GM23338 (cell line): ENCODE measurements at regions not wholly inside any gene's neighbourhood (a gene's known extent, or its start where the extent isn't known, plus 50 kb on each side); places are given as distances from the start of the nearest gene placed in this dataset.
"Not testable (repeated sequence)": the region's sequence is repeated elsewhere in the genome, so short reads cannot be mapped to it uniquely, and the experiment has no call there.

Experiments used
- ATAC-seq: fragments of 200-7000 bp; cut with Tn5 transposase; 3 replicates; pipeline ENCODE4 v1.9.1; 2020
- DNase-seq: peaks from one replicate; pipeline ENCODE4 v3.0.0-alpha.2; 2015; ENCODE audit warnings: low spot score
- H2AFZ ChIP-seq: fragments of 200-600 bp; sonication (generic); 2 replicates; pipeline ENCODE4 v1.8.0; 2016; ENCODE audit warnings: antibody characterized with exemption, mild to moderate bottlenecking, moderate library complexity
- H3F3A ChIP-seq: fragments of 200-600 bp; sonication (generic); replicated peaks from 2 replicates; pipeline ENCODE4 v1.8.0; 2017; ENCODE audit warnings: antibody characterized with exemption, mixed run types, low read depth
- H3K27ac ChIP-seq: fragments of 200-600 bp; sonication (generic); 2 replicates; pipeline ENCODE4 v1.6.1; 2016; ENCODE audit warnings: low read depth
- H3K27me3 ChIP-seq: fragments of 200-600 bp; sonication (generic); 2 replicates; pipeline ENCODE4 v1.8.0; 2016; ENCODE audit warnings: mild to moderate bottlenecking, mixed run types, moderate library complexity; ENCODE audit not compliant: insufficient read depth
- H3K36me3 ChIP-seq: fragments of 200-600 bp; sonication (generic); 2 replicates; pipeline ENCODE4 v1.8.0; 2016; ENCODE audit warnings: mild to moderate bottlenecking; ENCODE audit not compliant: insufficient read depth
- H3K4me1 ChIP-seq: fragments of 200-600 bp; sonication (generic); 2 replicates; pipeline ENCODE4 v1.8.0; 2016; ENCODE audit warnings: mild to moderate bottlenecking, moderate library complexity; ENCODE audit not compliant: insufficient read depth
- H3K4me2 ChIP-seq: fragments of 200-600 bp; sonication (generic); 2 replicates; pipeline ENCODE4 v1.7.1; 2017; ENCODE audit warnings: mixed run types
- H3K4me3 ChIP-seq: fragments of 200-600 bp; sonication (generic); 2 replicates; pipeline ENCODE4 v1.6.1; 2016; ENCODE audit warnings: mixed run types
- H3K79me2 ChIP-seq: fragments of 200-600 bp; sonication (generic); replicated peaks from 2 replicates; pipeline ENCODE4 v1.8.0; 2017; ENCODE audit warnings: mild to moderate bottlenecking; ENCODE audit not compliant: insufficient read depth
- H3K9me2 ChIP-seq: fragments of 200-600 bp; sonication (generic); 2 replicates; pipeline ENCODE4 v1.8.0; 2017; ENCODE audit not compliant: insufficient read depth
- H4K20me1 ChIP-seq: fragments of 200-600 bp; sonication (generic); replicated peaks from 2 replicates; pipeline ENCODE4 v1.8.0; 2017; ENCODE audit warnings: mild to moderate bottlenecking; ENCODE audit not compliant: insufficient read depth
- H3K27ac Mint-ChIP-seq: 2 replicates; pipeline ENCODE4 v1.8.0; 2020; ENCODE audit warnings: inconsistent platforms, mild to moderate bottlenecking, moderate library complexity, mixed read lengths
- H3K27me3 Mint-ChIP-seq: 3 replicates; pipeline ENCODE4 v1.8.0; 2022; ENCODE audit warnings: low read depth, mild to moderate bottlenecking, moderate library complexity, mixed read lengths, inconsistent platforms; ENCODE audit not compliant: insufficient read depth, poor library complexity
- H3K36me3 Mint-ChIP-seq: 3 replicates; pipeline ENCODE4 v1.8.0; 2021; ENCODE audit warnings: low read depth, mild to moderate bottlenecking, inconsistent platforms, moderate library complexity, mixed read lengths
- H3K4me1 Mint-ChIP-seq: 3 replicates; pipeline ENCODE4 v1.8.0; 2020; ENCODE audit warnings: mild to moderate bottlenecking, inconsistent platforms, mixed read lengths
- H3K4me3 Mint-ChIP-seq: 3 replicates; pipeline ENCODE4 v1.8.0; 2021; ENCODE audit warnings: moderate library complexity, mild to moderate bottlenecking, inconsistent platforms, mixed read lengths
- H3K9me3 Mint-ChIP-seq: 3 replicates; pipeline ENCODE4 v1.8.0; 2020; ENCODE audit warnings: moderate library complexity, mild to moderate bottlenecking, inconsistent platforms, mixed read lengths
- EZH2phosphoT487 ChIP-seq: fragments of 200-600 bp; sonication (generic); IDR thresholded peaks from one replicate; pipeline ENCODE4 v1.8.1; 2018; ENCODE audit warnings: antibody characterized with exemption; ENCODE audit not compliant: unreplicated experiment
- TF ChIP-seq, protein P1 (sequence below): fragments of 250-450 bp; sonication (Bioruptor Pico); IDR thresholded peaks from 2 replicates; pipeline ENCODE4 v1.5.0; 2020; ENCODE audit warnings: mild to moderate bottlenecking, moderate library complexity
- TF ChIP-seq, protein P2 (sequence below): IDR thresholded peaks from one replicate; pipeline ENCODE4 v1.6.1; 2018; ENCODE audit warnings: antibody characterized with exemption; ENCODE audit not compliant: unreplicated experiment

DNA sequence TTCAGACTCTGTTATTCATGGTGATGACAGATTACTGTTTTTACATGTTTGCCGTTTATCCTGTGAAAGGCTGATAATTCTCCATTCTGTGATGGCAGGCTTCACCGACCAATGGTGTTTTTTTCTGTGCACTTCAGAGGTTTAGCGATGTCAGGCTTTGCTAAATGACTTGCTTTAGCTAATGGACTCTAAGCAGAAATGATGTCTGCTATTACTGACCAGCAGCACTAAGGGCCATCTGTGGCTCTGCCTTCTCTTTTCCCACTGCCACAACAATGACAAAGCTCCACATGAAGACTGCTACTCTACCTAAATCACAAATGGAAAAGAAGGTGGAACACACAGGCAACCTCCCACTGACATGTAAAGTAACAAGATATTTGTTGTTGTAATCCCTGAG is 68.4 kb upstream of the ALB start (continued):
- TF ChIP-seq, protein P1, sequence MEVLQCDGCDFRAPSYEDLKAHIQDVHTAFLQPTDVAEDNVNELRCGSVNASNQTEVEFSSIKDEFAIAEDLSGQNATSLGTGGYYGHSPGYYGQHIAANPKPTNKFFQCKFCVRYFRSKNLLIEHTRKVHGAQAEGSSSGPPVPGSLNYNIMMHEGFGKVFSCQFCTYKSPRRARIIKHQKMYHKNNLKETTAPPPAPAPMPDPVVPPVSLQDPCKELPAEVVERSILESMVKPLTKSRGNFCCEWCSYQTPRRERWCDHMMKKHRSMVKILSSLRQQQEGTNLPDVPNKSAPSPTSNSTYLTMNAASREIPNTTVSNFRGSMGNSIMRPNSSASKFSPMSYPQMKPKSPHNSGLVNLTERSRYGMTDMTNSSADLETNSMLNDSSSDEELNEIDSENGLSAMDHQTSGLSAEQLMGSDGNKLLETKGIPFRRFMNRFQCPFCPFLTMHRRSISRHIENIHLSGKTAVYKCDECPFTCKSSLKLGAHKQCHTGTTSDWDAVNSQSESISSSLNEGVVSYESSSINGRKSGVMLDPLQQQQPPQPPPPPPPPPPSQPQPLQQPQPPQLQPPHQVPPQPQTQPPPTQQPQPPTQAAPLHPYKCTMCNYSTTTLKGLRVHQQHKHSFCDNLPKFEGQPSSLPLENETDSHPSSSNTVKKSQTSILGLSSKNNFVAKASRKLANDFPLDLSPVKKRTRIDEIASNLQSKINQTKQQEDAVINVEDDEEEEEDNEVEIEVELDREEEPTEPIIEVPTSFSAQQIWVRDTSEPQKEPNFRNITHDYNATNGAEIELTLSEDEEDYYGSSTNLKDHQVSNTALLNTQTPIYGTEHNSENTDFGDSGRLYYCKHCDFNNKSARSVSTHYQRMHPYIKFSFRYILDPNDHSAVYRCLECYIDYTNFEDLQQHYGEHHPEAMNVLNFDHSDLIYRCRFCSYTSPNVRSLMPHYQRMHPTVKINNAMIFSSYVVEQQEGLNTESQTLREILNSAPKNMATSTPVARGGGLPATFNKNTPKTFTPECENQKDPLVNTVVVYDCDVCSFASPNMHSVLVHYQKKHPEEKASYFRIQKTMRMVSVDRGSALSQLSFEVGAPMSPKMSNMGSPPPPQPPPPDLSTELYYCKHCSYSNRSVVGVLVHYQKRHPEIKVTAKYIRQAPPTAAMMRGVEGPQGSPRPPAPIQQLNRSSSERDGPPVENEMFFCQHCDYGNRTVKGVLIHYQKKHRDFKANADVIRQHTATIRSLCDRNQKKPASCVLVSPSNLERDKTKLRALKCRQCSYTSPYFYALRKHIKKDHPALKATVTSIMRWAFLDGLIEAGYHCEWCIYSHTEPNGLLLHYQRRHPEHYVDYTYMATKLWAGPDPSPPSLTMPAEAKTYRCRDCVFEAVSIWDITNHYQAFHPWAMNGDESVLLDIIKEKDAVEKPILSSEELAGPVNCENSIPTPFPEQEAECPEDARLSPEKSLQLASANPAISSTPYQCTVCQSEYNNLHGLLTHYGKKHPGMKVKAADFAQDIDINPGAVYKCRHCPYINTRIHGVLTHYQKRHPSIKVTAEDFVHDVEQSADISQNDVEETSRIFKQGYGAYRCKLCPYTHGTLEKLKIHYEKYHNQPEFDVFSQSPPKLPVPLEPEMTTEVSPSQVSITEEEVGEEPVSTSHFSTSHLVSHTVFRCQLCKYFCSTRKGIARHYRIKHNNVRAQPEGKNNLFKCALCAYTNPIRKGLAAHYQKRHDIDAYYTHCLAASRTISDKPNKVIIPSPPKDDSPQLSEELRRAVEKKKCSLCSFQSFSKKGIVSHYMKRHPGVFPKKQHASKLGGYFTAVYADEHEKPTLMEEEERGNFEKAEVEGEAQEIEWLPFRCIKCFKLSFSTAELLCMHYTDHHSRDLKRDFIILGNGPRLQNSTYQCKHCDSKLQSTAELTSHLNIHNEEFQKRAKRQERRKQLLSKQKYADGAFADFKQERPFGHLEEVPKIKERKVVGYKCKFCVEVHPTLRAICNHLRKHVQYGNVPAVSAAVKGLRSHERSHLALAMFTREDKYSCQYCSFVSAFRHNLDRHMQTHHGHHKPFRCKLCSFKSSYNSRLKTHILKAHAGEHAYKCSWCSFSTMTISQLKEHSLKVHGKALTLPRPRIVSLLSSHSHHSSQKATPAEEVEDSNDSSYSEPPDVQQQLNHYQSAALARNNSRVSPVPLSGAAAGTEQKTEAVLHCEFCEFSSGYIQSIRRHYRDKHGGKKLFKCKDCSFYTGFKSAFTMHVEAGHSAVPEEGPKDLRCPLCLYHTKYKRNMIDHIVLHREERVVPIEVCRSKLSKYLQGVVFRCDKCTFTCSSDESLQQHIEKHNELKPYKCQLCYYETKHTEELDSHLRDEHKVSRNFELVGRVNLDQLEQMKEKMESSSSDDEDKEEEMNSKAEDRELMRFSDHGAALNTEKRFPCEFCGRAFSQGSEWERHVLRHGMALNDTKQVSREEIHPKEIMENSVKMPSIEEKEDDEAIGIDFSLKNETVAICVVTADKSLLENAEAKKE (CRISPR knock-in tag): no peak
- no peak for TF ChIP-seq EZH2phosphoT487

DNA sequence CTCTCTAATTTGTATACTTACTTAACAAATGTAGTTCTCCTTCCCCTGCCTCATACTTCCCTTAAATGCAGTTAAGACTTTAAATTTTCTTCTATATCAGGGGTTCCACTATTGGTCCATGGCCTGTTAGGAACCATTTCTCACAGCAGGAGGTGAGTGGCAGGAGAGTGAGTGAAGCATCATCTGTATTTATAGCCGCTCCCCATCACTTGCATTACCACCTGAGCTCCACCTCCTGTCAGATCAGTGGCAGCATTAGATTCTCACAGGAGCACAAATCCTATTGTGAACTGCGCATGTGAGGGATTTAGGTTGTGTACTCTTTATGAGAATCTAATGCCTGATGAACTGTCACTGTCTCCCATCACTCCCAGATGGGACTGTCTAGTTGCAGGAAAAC is 72.1 kb upstream of the ALB start:
- ATAC-seq, H3K36me3 Mint-ChIP-seq, H2AFZ ChIP-seq, H3K4me1 ChIP-seq, H4K20me1 ChIP-seq, H3K4me2 ChIP-seq, DNase-seq, H3K4me3 ChIP-seq, H3K27ac ChIP-seq, H3K9me2 ChIP-seq, H3K79me2 ChIP-seq, H3K9me3 Mint-ChIP-seq, H3K36me3 ChIP-seq, H3K4me3 Mint-ChIP-seq, H3F3A ChIP-seq, H3K27me3 Mint-ChIP-seq, H3K27me3 ChIP-seq, H3K4me1 Mint-ChIP-seq, H3K27ac Mint-ChIP-seq: not testable (repeated sequence)

DNA sequence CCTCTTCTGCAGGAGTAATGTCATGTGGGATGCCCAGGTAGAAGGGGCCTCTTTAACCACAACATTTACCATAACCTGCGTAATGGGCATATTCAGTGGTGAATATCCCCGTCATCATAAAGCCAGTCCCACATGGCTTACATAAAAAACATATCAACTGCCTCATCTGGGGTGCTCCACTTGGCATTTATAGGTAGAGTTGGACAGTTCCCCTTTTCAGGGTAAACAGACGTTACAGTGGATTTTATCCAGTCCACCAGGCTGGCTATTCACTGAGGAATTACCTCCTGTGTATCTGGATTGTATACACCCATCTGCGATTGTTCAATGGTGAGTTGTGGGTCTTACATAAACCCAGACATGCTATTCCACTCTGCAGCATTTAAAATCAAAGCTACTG is 70.7 kb upstream of the ANKRD17 start:
- Histone ChIP-seq H3K4me1 (no peaks in the 10 kb centered on the region), H3K4me2 (no peak overlapping the region), H3K79me2 (no peaks in the 10 kb centered on the region), H3K27me3 (no peaks in the 10 kb centered on the region), H3K4me3 (no peak overlapping the region), H3F3A (no peaks in the 10 kb centered on the region), H2AFZ (no peak overlapping the region), H3K9me2 (no peaks in the 10 kb centered on the region), H3K36me3 (no peaks in the 10 kb centered on the region), H4K20me1 (no peaks in the 10 kb centered on the region), H3K27ac (no peak overlapping the region)
- H3K9me3 Mint-ChIP-seq: peaks cover 13% of the 10 kb centered on the region
- H3K27ac Mint-ChIP-seq: no peak overlapping the region
- H3K36me3 Mint-ChIP-seq: peaks cover 10% of the 10 kb centered on the region; the same call in 2 of the 3 replicates
- no peaks in the 10 kb centered on the region for H3K4me1 Mint-ChIP-seq
- ATAC-seq (no peak), DNase-seq (no peak)
- H3K27me3 Mint-ChIP-seq: no peaks in the 10 kb centered on the region
- H3K4me3 Mint-ChIP-seq: no peak overlapping the region
- TF ChIP-seq, protein P2, sequence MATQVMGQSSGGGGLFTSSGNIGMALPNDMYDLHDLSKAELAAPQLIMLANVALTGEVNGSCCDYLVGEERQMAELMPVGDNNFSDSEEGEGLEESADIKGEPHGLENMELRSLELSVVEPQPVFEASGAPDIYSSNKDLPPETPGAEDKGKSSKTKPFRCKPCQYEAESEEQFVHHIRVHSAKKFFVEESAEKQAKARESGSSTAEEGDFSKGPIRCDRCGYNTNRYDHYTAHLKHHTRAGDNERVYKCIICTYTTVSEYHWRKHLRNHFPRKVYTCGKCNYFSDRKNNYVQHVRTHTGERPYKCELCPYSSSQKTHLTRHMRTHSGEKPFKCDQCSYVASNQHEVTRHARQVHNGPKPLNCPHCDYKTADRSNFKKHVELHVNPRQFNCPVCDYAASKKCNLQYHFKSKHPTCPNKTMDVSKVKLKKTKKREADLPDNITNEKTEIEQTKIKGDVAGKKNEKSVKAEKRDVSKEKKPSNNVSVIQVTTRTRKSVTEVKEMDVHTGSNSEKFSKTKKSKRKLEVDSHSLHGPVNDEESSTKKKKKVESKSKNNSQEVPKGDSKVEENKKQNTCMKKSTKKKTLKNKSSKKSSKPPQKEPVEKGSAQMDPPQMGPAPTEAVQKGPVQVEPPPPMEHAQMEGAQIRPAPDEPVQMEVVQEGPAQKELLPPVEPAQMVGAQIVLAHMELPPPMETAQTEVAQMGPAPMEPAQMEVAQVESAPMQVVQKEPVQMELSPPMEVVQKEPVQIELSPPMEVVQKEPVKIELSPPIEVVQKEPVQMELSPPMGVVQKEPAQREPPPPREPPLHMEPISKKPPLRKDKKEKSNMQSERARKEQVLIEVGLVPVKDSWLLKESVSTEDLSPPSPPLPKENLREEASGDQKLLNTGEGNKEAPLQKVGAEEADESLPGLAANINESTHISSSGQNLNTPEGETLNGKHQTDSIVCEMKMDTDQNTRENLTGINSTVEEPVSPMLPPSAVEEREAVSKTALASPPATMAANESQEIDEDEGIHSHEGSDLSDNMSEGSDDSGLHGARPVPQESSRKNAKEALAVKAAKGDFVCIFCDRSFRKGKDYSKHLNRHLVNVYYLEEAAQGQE: no peak
